Ramos (cell line): ENCODE measurements at regions not wholly inside any gene's neighbourhood (a gene's known extent, or its start where the extent isn't known, plus 50 kb on each side); places are given as distances from the start of the nearest gene placed in this dataset.
"Not testable (repeated sequence)": the region's sequence is repeated elsewhere in the genome, so short reads cannot be mapped to it uniquely, and the experiment has no call there.

ENCODE experiments used
- in situ Hi-C: fragments of 300-500 bp; cut with MboI; formaldehyde crosslinking; loops from one replicate; pipeline ENCODE4 v1.14.3; 2022; ENCODE audit warnings: low sequenced_read_pairs; ENCODE audit not compliant: unreplicated experiment

GRCh38 chr1:29607236-29607635 is 370.9 kb downstream of the PTPRU start:
- in situ Hi-C loops, result no loop called here

DNA sequence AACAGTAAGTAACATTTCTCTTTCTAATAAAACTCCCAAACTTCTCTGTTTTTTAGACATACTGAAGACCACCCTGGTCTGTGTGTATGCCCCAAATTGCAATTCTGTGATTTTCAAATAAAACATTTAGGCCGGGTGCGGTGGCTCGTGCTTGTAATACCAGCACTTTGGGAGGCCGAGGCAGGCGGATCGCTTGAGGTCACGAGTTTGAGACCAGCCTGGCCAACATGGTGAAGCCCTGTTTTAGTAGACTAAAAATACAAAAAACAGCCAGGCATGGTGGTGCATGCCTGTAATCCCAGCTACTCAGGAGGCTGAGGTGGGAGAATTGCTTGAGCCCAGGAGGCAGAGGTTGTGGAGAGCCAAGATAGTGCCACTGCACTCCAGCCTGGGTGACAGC is 368.5 kb downstream of the PTPRU start:
- in situ Hi-C loops, result not testable (repeated sequence)

DNA sequence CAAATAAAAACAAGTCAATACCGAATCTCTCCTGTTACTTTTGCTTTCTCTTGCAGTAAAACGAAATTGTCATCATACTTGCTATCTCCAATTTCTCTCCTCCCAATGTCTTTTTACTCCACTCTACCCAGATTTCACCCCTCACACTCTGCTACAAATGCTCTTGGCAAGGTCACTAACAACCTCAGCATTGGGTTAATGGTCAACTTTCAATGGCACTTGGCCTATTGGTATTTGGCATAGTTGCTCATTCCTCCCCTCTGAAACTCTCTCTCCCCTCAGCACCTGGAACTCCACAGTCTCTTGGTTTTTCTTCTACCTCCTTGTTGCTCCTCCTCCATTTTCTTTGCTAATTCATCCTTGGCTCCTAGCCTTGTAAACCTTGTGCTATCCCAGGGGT is 367.3 kb downstream of the PTPRU start:
- in situ Hi-C loops, result no loop called here

DNA sequence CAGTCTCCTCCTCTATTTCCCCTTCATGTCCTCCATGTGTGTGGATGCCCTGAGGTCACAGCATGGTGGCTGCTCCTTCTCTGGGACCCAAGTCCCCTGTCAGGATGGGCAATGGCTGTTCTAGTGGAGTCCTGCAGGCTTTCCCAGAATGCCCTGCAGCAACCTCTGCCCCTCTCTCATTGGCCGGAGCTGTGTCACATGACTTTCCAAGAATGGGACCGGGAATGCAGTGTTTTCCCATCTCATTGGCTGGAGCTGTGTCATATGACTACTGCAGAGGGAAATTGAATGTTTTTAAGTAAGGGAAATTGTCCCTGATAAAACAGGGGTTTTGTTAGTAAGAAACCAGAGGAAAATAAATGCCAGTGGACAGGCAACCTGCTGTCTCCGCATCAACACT is 365.9 kb downstream of the PTPRU start:
- in situ Hi-C loops, result no loop called here

- in situ Hi-C loops, result no loop called here
These were observed 364.7 kb downstream of the PTPRU start for GRCh38 chr1:29601021-29601420.

DNA sequence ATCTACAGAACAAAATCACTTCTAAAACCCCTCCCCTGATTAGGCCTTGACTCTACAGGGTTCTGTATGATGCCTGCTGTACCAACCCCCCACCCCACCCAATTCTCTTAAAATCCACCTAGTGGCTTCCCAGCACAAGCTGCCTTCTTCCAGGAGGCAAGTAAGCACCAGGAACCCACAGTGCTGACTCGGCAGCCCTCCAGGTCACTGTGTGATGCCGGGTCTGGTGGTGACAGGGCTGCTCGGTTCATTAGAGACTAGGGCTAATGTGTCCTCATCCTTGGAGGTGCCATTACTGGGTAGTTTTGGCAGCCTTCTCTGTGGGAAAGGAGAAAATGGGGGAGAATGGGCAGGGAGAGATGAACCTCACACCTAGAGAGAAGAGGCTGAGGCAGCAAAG is 363.5 kb downstream of the PTPRU start:
- in situ Hi-C loops, result no loop called here

- in situ Hi-C loops, result no loop called here
These were observed 362.7 kb downstream of the PTPRU start for GRCh38 chr1:29599071-29599470.

DNA sequence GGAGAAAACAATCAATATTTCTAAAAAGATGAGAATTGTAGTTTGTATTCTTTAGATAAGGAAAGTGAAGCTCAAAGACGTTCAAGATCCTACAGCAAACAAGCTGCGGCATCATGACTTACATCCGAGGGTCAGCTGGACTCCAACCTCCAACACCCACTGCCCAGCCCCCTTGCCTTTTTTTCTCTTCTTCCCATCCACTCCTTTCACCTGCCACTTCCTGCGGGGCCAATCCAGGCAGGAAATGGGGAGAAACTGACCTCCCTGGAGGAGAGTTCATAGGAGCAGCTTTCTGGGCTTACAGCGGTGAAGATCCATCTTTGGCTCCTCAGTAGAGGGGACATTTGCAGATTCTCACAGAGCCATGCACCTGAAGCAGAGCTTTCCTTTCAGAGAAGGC is 361.5 kb downstream of the PTPRU start:
- in situ Hi-C loops, result no loop called here

- in situ Hi-C loops, result no loop called here
These were observed 357.5 kb downstream of the PTPRU start for GRCh38 chr1:29593601-29594382.

- in situ Hi-C loops, result no loop called here
These were observed 356.4 kb downstream of the PTPRU start for GRCh38 chr1:29592731-29593130.

- in situ Hi-C loops, result no loop called here
These were observed 355.9 kb downstream of the PTPRU start for GRCh38 chr1:29592261-29592615.

DNA sequence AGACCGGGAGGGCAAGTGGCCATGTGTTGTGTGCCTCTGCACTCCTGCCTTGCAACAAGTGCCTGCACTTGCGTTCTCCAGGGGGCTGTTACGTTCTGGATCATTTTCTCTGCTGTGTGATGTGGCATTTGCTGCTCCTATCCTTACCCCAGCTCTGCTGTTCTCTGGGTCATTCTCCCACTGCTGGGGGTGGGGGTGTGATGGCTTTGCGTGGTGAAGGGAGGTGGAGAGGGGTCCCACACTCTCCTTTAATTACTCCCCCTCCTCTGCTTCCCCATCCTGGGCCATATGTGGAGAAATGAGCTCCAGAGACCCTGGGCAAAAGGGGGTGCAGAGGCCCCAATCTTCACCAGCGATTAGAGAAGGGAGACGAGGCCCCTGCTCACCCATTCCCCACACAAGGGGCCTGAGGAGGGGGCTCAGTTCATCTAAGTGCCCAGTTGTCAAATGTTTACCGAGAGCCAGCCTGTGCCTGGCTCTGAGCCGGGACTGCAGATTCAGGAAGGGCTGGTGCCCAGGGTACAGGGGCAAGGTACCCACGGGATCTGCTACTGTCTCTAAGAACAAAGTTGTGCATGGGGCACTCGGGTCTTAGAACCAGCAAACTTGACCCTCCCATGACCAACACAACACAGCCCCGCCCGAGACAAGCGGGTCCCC is 355.4 kb downstream of the PTPRU start:
- in situ Hi-C loops, result no loop called here

DNA sequence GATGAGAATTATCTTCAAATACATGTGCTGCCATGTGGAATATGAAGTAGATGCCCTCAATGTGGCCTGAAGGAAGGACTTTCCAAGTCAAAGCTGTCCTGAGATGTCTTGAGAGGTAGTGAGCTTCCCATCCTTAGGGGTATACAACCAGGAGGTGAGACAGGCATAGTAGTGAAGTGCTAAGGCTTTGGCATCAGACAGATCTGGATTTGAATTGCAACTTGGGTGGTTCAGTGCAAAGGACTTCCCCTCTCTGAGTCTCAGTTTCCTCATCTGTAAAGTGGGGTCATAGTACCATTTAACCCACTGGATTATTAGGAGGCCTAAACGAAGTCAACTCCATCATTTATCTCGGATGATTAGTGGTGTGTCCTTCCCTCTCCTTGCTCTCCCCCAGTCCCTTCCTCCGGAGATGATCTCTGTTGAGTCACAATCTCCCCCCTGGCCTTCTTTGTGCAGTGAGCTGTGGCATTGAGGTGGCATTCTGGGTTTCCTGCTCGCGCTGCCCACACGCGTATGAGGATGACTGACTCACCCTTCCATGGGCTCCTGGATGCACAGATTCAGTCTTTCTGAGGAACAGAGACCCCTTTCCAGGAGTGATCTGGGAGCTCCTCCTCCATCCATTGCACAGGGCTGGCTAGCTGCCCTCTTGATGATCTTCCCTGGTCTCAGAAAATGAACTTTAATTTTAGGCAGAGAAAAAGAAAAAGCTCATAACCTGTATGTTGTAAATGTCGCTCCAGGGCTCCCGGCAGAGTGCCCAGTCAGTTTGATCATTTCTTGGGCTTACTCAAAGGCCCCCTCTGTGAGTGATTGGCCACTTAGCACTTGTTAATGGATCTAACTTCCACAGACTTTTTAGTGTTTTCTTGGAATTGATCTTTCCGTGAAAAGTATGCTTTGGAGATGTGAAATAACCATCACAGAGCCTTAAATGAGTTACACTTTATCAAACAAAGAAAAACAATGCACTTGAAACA is 354.6 kb downstream of the PTPRU start:
- in situ Hi-C loops, result no loop called here

GRCh38 chr1:29589716-29590115 is 353.4 kb downstream of the PTPRU start:
- in situ Hi-C loops, result not testable (repeated sequence)

- in situ Hi-C loops, result no loop called here
These were observed 350.8 kb downstream of the PTPRU start for GRCh38 chr1:29586991-29587745.

- in situ Hi-C loops, result no loop called here
These were observed 349.9 kb downstream of the PTPRU start for GRCh38 chr1:29586215-29586614.

DNA sequence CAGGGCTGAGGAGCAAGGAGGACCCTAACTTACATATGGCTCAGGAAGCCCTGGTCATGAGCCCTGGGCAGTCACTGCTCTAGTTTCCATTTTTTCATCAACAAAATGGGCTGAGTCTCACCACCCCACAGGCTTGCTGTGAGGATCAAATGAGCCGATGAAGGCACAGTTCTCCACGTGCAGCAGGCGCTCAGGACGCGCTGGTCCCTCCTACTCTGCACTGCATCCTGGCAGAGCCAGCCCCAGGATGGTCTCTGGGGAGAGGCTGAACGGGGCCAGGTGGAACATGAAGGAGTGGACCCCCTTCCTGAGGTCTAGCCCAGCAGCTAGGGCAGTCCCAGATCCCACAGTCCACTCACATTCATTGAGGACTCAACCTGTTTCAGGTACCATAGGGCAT is 349.3 kb downstream of the PTPRU start:
- in situ Hi-C loops, result no loop called here

DNA sequence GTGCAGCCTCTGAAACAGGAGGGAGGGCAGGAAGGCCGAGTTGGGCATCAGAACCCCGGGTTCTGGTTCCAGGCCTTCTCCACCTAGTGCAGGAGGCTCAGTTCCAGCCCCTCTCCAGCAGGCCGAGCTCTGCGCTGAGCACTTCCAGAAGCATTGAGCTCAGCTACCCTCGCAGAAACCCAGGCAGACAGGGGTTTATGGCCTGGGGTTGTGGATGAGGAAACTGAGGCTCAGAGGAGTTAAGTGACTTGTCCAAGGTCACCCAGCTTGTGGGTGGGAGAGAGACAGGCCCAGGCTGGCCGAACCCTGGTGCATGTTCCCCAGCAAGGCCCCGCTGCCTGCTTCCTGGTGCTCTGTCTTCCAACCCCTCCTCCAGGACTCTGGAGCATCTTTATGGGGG is 348.9 kb downstream of the PTPRU start:
- in situ Hi-C loops, result no loop called here

DNA sequence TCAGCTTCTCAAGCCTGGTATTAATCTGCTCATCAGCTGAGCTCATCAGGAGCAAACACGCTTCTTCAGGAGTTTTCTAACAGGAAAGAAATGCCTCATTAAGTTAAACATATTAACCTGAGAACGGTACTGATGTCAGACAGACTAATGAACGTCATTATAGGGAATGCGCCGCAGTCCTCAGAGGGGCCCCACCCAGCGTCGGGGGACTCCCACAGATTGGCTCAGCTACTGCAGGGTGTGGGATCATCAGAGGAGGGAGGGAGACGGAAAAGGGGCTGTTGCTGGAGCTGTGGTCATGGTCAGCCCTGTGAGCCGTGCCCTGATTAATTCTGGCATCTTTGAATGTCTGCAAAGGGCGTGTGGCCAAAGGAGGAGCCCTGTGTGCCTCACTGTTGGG is 348.5 kb downstream of the PTPRU start:
- in situ Hi-C loops, result no loop called here

DNA sequence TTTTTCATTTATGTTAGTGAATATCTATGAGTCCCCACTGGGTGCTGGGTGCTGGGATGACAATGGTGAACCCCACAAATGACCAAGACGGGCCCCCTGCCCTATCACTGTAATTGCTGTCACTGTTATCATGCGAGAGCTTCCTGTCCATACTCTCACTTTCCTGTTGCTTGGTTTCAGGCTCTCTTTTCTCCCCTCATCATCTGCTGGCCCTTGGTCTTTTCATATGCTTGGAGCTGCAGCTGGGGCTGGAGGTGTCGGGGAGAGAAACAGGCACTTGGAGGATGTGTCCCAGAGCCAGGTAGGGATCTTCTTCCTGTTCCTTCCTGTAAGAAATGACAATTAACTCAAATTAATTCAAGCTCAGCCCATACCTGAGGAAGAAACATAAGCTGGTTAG is 348.0 kb downstream of the PTPRU start:
- in situ Hi-C loops, result no loop called here
